Fibroblast of skin of right quadriceps (primary cell): ENCODE measurements at regions not wholly inside any gene's neighbourhood (a gene's known extent, or its start where the extent isn't known, plus 50 kb on each side); places are given as distances from the start of the nearest gene placed in this dataset.
"Not testable (repeated sequence)": the region's sequence is repeated elsewhere in the genome, so short reads cannot be mapped to it uniquely, and the experiment has no call there.

Source experiments
- DNase-seq: peaks from one replicate; pipeline ENCODE4 v3.0.0-alpha.2; 2013

DNA sequence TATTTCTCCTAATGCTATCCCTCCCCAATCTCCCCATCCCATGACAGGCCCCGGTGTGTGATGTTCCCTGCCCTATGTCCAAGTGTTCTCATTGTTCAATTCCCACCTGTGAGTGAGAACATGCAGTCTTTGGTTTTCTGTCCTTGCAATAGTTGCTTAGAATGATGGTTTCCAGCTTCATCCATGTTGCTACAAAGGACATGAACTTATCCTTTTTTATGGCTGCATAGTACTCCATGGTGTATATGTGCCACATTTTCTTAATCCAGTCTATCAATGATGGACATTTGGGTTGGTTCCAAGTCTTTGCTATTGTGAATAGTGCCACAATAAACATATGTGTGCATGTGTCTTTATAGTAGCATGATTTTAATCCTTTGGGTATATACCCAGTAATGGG lies 51.3 kb upstream of the RIOK2 start:
- DNase-seq = not testable (repeated sequence)

DNA sequence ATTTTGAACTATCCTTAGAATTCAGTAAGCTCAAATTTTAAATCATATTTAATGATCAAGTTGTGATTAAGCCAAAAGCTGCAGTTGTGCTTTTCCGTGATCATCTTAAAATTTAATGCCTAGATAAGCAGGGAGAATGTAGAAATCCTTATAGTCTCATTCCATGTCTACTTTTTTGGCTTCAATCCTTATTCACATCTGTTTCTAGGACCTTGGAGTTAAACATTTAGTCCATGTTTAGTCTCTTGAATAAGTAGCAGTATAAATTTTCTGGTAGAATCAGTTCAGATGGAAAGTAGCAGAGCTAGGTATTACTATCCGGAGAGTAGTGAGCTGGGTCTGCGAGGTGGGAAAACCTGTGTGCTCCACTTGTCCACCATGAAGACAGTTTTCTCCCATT lies 59.3 kb upstream of the RIOK2 start:
- no peak for DNase-seq

DNA sequence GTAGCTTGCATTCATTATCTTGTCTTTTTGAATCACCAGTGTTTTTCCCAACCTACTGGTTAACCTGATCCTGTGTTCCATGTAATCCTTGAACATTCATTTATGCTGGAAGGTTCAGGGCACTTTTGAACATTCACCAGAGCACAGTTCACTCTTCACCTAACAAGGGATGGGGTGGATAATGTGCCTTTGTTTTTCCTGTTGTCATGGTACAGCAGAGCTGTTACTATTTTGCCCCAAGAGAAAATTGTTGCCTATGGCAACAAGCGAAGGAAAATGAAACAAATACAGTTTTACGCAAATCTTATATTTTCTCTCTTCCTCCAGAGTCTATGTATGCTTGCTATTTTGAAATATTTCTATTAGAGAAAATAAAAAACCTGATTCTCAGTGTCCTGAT lies 60.3 kb upstream of the RIOK2 start:
- DNase-seq = no peak

DNA sequence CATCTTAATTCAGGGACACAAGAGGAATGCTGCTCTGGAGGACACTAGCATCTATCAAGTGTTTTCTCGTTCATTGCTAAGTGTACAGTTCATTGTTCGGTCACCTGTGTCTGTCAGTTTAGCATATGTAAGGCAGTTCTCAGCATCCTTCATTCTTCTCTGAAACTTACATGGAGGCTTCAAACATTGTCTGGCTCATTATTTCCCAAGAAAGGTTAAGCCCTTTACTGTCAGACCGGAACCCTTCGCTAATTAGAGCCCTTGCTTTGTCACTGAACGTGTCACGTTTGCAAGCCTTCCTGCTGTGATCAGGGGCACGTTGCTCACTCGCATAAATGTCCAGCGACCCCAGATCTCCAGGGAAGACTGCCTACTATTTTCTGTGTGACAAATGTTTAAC lies 62.3 kb upstream of the RIOK2 start:
- no peak for DNase-seq

DNA sequence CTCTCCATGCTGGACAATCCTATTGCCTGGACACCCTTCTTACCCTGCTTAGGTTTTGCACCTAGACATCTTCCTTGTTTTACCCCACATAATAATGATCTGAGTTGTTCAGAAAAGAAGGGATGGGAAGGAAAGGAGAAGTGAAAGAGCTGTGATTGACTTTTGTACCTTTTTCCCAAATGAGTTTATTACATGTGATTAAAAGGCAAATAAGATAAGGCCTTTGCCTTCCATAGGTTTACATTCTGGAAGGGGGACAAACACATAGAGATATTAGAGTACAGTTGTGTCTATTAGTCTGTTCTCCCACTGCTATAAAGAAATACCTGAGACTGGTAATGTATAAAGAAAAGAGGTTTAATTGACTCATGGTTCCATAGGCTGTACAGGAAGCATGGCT lies 67.1 kb upstream of the RIOK2 start:
- DNase-seq = no peak

DNA sequence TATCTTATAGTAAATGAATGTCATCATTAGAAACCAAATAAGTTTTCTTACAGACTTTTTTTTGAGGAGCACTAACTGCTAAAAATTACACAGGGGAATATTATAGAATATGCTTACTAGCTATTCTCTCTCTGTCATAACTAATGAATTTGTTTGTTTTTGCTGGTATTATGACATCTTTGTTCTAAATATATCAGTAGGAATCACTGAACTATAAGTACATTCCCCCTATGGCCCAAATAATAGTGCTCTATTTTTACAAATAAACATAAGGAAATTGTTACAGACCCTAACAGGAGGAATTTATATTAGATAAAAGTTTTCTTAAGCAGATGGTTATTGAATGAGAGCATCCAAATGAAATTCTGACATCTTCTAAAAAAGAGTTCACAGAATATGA lies 83.0 kb upstream of the RIOK2 start:
- no peak for DNase-seq

DNA sequence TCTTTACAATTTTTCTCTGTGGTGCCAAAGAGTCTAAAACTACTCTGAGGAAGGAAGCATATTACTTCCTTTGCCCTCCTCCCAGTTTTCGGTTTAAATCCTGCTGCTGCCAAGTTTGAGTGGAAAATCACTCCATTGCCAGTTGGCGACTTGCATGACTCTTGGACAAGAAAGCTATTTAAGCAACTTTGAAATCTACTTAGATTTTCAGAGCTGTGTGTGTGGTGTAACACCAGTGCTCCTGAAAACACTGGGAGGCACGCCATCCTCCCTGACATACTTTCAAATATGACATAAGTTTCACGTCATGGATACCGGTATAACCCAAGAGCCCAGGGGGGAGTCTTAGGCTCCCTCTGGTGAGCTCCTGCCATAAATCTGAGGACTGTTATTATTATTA lies 83.5 kb upstream of the RIOK2 start:
- DNase-seq = peak; percentile 2

DNA sequence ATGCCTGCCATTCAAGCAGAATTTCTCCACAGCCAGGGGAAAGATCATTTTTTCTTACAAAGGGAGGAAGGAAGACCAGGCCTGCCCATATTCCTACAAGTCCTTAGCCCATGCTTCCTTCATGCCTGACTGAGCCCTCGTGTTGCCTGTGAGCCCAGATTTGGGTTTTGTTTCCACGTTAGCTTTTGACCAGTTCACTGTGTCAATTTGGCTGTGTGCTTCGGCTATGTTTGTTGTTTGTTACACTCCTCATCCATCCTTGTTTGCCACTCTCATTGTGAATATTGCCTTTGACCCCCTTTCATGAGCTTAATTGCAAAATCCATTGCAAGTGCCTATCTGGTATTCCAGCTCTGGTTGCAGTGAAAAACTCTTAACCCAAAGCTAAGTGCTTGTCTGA lies 84.7 kb upstream of the RIOK2 start:
- no peak for DNase-seq

DNA sequence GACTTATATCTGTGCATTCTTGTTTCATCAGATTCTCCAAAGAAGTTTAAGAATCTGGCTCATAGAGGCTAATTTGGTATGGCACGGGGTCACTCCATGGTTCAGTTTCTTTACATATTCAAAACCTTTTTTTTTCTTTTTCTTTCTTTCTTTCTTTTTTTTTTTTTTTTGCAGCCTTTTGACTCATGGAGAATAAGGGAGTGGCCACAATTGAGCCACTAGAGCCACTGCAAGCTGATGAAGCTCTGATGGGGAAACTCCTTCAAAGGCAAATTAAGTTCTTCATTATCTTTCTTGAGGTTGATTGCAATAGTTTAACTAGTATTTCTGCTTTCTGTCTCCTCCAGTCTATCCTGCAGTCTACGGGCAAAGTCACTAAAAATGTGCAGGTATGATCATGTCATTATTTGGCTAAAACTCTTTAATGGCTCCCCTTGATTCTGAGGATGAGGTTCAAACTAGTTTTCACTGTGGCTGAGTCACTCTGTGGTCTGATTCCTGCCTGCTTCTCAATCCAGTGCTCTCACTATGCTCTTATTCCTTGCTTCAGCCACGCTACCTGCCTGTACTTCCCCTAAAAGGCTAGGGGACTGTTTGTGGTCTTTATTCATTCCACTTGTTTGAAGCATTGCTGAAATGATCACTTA lies 93.5 kb upstream of the RIOK2 start:
- DNase-seq = no peak

DNA sequence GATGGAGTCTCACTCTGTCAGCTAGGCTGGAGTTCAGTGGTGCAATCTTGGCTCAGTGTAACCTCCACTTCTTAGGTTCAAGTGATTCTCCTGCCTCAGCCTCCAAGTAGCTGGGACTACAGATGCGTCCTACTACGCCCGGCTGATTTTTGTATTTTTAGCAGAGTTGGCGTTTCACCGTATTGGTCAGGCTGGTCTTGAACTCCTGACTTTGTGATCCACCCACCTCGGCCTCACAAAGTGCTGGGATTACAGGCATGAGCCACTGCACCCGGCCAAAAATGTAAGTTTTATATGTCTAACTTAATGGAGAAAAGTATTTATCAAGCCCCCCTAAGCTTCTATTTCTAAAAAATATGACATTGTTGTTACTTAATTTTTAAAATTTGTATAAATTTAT lies 98.2 kb upstream of the RIOK2 start:
- DNase-seq = no peak

DNA sequence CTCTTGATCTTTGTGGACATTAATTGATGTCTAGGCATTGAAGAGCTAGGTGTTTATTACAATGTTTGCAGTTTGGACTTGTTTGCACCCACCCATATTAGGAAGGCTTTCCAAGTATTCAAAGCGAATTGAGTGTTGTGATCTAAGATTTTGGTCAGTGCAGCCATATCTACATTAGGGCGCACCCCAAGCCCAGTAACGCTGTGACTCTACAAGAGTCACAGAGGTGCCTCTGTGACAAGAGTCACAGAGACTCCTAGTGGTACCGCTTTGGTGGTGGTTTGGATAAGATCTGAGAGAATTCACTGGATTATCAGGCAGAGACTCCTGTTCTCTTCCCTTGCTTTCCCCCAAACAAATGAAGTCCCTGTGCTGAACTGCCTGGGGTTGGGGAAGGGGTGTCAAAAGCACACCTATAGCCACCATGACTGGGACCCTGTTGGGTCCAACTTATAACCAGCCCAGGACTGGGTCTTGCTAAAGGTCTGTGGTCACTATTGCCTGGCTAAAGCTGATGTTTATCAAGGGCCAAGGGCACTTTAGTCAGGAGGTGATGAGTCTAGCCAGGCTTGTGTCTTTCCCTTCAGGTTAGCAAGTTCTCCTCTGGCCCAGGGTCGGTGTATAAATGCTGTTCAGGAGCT lies 114.1 kb upstream of the RIOK2 start:
- peak; percentile 55 for DNase-seq

DNA sequence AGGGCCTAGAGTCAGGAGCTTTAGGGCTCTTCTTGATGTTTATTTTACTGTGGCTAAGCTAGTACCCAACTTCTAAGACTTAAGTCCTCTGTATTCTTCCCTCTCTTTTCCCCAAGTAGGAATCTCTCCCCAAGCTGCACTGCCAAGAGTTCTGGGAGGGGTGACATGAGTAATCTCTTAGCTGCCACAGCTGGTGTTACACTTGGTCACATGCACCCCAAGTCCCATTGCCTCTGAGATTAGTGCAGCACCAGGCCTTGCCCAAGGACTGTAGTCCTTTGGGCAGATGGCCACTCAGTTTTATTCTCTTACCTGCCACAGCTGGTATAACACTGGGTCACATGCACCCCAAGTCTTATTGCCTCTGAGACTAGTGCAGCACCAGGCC lies 114.7 kb upstream of the RIOK2 start:
- DNase-seq = no peak

DNA sequence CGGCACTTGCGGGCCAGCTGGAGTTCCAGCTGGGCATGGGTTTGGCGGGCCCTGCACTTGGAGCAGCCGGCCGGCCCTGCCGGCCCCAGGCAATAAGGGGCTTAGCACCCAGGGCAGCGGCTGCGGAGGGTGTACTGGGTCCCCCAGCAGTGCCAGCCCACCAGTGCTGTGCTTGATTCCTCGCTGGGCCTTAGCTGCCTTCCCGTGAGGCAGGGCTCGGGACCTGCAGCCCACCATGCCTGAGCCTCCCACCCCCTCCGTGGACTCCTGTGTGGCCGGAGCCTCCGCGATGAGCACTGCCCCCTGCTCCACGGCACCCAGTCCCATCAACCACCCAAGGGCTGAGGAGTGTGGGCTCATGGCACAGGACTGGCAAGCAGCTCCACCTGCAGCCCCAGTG lies 118.1 kb upstream of the RIOK2 start:
- not testable (repeated sequence) for DNase-seq

DNA sequence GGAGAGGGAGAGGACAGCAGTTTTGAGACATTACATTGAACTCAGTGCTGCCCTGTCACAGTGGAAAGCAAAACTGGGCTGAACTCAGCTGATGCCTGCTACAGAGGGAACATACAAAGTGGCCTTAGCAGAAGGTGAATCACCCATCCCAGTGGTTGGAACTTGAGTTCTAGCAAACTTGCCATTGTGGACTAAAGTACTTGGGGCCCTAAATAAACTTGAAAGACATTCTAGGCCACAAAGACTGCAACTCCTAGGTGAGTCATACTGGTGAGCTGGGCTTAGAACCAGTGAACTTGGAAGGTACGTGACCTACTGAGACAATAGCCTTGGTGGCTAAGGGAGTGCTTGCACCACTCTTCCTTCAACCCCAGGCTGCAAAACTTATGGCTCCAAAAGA lies 155.7 kb upstream of the RIOK2 start:
- no peak for DNase-seq

DNA sequence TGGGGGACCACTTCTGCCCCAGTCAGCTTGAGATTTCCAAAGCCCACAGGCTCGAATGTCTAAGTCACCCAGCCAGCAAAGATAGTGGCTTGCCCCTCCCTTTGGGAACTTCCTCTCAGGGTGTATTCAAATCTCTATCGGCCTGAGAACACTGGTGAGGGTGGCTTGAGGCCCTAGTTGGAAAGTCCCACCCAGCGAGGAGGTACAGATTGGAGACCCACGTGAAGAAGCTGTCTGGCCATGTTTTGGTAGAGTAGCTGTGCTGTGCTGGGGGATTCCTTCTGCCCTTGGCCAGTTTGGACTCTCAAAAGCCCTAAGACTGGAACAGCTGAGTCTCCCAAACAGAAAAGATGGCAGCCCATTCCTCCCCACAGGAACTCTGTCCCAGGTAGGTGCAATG lies 172.7 kb upstream of the RIOK2 start:
- no peak for DNase-seq

DNA sequence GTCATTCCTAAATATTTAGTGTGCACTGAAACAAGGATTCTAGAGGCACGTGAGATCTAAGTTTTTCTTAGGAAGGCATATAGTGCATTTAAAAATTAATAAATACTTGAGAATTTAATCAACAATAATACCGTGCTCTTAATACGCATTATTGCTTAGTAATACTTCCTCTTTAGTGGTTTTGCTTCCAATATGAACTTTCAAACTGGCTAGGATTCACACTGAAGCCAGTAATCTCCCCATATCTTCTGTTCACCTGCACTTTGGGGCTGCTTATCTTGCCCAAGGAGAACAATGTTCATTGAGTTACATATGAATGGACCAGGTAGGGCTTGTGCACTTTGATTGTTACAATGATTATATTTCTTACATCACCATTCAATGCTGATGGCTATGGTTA lies 180.5 kb upstream of the RIOK2 start:
- DNase-seq = no peak

DNA sequence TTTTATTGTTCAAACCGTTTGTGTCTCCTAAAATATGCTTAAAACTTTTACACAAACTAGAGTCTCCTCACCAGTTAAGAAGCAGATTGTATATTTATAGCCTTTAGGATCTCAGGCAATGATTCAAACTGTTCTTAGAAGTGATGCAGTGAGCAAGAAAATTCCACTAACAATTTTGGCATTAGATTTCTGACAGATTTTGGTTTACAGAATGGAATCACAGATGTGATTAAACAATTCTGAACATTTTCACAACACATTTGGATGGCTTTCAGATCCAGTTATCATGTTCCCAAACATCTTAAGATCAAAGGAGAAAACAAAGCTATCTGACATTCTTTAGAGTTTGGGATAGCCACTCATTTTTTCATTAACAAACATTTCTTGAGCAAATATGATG lies 181.7 kb upstream of the RIOK2 start:
- no peak for DNase-seq

DNA sequence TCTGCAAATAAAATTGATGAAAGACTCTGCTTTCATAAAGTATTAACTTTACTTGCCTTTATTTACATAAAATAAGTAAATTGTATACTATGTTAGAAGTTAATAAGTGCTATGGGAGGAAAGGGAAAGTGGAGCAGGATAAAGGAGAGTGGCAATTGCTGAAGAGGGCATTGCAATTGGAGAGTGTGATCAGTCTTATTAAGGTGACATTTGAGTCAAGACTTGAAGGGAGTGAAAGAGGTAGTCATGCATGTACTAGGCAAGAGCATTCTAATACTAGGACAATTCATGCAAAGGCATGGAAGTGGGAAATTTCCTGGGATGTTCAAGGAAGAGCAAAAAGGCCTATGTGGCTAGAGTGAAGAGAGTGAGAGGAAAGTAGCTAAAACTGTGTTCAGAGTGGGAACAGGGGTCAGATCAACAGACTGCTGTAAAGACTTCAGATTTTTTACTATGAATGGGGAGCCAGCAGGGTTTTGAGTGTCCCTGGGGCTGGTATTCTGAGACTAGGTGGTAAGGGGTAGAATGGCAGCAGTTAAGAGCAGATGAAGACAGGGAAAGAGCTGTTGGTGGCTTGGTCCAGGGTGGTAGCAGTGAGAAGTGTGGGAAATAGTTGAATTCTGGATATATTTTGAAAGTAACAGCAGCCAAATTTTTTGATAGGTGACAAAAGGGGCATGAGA lies 182.3 kb upstream of the RIOK2 start:
- no peak for DNase-seq

DNA sequence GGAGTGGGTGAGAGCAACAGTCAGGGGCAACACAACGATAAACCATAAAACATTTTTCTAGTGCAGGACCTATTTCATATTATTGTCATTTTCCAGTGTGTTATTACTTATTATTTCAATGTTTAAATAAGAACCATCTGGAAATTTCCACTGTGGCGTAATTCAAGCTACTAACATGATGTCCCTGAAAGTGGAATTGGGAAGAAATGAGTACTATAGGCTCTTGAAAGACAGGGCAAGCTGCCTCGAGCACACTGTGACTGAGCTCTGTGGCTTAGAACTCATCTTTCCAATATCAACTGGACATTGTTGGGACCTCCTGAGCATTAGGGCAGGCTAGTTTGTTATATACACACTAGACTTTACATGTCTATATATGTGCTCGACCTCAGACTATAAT lies 182.9 kb upstream of the RIOK2 start:
- DNase-seq = no peak

DNA sequence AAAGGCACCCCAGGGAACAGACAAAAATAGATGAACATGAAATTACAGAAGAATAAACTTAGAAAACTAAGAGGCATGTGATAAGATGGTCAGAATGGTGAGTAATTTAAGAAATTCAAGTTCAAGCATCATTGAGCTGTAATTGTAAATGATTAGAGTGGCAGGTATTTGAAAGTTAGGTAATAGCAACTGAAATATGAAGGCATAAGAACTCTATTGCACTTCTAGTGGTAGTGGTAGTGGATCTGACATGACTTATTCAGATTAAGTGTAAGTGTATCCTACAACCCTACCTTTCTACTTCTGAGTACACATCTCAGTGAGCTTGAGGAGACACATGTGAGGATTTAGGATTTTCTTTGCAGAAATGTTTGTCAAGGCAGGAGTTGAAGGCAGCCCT lies 192.9 kb upstream of the RIOK2 start:
- DNase-seq = no peak

DNA sequence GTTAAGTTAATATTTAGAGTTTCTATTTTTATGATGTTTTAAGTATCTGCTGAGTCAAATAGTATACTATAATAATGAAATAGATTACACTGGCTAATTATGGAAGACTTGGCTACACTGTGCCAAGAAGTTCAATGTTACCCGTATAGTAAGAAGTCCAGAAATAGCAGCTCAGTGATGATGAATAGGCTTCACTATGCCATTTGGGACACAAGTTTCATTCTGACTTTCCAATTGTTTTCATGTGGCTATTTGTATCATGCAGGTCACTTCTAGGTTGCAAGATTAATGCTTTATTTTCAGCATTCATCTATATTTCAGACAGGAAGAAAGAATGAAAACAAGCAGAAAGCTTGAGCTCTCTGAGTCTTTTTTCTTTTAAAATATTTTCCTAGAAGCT lies 194.5 kb upstream of the RIOK2 start:
- DNase-seq = no peak

DNA sequence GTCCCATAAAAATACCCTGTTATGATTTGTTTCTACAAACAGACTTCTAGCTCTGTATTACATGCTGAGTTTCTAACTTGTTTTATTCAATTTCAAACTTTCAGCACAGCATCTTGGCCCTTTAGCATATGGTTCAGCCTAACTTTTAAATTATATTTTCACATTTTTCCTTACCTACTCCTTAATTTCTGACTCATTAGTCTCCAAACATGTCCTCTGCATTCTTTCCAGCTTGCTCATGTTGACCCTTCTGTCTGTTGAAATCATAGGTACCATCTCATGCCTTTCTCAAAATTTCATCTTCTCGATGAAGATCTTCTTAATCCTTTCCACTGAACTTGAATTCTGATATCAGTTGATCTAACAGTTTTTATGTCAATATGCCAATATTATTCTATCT lies 200.9 kb upstream of the RIOK2 start:
- peak; percentile 27 for DNase-seq

DNA sequence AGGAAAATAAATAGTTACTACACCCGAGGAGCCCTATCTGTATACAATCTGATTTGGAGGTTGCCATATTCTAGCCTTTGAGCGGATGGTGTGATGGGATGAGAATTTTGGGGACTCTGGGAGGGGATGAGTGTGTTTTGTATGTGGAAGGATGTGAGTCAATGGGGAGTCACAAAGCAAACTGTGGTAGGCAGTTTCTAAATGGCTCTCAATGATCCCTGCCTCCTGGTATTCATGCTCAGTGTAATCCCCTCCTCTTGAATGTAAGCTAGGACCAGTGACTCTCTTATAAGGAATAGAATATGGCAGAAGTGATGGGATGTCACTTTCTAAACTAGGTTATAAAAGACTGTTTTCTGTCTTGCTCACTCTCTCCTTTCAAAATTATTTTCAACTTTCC lies 205.7 kb upstream of the RIOK2 start:
- DNase-seq = peak; percentile 6

DNA sequence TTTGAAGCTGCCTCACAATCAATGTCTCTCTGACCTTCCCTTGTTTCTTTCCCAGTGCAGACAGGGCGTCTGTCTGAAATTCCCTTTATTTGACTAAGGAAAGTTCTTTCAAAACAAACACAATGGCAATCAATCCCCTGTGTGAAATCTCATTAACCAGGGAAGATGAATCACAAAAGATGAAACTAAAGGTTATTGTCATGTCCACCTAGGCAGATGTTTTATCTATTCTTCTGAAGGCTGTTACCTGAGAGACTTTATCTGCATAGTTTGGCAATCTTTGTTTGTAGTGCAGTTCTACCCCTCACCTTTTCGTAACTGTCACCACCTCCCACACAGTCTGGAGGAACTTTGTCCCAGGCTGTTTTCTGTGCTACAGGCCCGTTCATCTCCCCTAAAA lies 217.5 kb upstream of the RIOK2 start:
- no peak for DNase-seq

DNA sequence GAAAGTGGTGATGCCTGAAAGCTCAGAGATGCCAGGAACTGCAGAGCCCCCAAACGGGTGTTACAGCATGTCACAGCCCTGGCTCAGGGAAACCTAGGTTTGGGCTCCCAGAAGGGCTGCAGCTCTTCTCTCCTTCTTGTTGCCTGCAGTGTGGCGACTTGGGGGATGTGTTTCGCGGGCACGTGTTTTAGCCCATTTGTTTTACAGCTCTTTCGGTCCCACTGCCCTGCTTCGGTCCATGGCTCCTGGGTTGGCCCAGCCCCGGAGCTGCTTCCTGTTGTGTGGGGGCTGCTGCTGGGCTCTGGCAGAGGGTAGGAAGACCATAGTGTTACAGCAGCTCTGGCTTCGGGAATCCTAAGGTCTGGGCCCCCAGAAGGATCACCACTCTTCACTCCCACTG lies 222.9 kb upstream of the RIOK2 start:
- DNase-seq = no peak
